ENCODE measurements at regions not wholly inside any gene's neighbourhood (a gene's known extent, or its start where the extent isn't known, plus 50 kb on each side); places are given as distances from the start of the nearest gene placed in this dataset.

DNA sequence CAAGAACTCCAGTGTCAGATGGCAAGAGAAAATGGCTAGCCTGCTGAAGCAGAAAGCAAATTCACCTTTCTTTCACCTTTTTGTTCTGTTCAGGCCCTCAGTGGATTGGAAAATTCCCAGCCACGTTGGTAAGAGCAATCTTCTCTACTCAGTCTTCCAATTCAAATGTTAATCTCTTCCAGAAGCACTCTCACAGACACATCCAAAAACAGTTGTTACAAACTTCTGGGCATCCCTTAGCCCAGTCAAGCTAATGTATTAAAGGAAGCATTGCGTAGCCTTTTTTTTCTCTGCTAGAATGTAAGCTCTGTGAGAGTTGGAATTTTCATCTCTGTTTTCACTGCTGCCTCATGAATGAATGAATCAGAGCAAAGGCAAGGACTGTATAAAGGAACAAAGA lies 109.2 kb upstream of the ROBO2 start:
- H3K4me3 ChIP-seq (ENCODE audit: low read length) = no peak overlapping the region
- TF ChIP-seq, protein P1, sequence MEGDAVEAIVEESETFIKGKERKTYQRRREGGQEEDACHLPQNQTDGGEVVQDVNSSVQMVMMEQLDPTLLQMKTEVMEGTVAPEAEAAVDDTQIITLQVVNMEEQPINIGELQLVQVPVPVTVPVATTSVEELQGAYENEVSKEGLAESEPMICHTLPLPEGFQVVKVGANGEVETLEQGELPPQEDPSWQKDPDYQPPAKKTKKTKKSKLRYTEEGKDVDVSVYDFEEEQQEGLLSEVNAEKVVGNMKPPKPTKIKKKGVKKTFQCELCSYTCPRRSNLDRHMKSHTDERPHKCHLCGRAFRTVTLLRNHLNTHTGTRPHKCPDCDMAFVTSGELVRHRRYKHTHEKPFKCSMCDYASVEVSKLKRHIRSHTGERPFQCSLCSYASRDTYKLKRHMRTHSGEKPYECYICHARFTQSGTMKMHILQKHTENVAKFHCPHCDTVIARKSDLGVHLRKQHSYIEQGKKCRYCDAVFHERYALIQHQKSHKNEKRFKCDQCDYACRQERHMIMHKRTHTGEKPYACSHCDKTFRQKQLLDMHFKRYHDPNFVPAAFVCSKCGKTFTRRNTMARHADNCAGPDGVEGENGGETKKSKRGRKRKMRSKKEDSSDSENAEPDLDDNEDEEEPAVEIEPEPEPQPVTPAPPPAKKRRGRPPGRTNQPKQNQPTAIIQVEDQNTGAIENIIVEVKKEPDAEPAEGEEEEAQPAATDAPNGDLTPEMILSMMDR (conservative IDR thresholded peaks at IDR 0.05; ENCODE audit: low read depth, low read length) = no peak
- DNase-seq (ENCODE audit: low read depth) = no peak

GRCh38 chr3:76933245-76933644 lies 106.7 kb upstream of the ROBO2 start:
- TF ChIP-seq, protein P1 (conservative IDR thresholded peaks at IDR 0.05; ENCODE audit: low read depth, low read length) = no peak
- DNase-seq (ENCODE audit: low read depth) = no peak
- no peak overlapping the region for H3K4me3 ChIP-seq (ENCODE audit: low read length)

DNA sequence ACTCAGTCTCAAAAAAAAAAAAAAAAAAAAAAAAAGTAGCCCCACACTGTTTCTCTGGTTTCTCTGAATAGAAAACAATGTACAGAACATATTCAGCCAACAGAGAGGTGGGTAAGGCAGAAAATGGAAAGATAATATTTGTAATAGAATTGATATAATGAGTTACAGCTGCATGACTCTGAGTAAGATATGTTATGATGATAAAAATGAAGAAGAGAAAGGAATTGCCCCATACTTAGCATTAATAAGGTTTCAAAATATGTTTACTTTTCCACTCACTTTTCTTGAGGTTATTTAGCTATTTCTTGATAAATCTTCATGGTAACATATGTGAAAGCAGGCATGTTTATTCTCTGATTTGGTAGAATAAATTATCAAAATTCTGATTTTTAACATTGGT lies 100.9 kb upstream of the ROBO2 start:
- no peak for DNase-seq (ENCODE audit: low read depth)
- TF ChIP-seq, protein P1 (conservative IDR thresholded peaks at IDR 0.05; ENCODE audit: low read depth, low read length) = no peak
- no peak overlapping the region for H3K4me3 ChIP-seq (ENCODE audit: low read length)

- TF ChIP-seq, protein P1 (conservative IDR thresholded peaks at IDR 0.05; ENCODE audit: low read depth, low read length) = no peak
- H3K4me3 ChIP-seq (ENCODE audit: low read length) = no peak overlapping the region
- no peak for DNase-seq (ENCODE audit: low read depth)
These were observed 99.6 kb upstream of the ROBO2 start for GRCh38 chr3:76940181-76940770.

- TF ChIP-seq, protein P1 (conservative IDR thresholded peaks at IDR 0.05; ENCODE audit: low read depth, low read length) = no peak
- DNase-seq (ENCODE audit: low read depth) = no peak
- no peak overlapping the region for H3K4me3 ChIP-seq (ENCODE audit: low read length)
These were observed 98.5 kb upstream of the ROBO2 start for GRCh38 chr3:76941376-76941775.

DNA sequence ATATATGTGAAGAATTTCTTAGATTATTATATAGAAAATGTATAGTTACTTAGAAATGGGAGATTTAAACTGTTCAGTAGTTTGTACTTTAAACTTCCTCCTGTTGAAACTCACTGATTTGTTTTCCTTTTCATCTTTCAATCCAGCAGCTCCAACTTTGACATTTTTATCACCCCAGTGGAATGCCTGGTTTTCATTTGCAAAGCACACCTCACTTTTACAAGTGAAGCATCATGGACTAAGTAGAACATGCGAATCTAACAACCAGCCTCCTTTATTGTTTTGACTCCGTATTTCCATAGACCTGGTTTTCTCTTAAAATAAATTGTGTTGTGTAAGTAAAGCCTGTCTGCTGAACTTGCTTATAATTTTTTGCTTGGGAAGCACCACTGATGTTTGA lies 97.8 kb upstream of the ROBO2 start:
- TF ChIP-seq, protein P1 (conservative IDR thresholded peaks at IDR 0.05; ENCODE audit: low read depth, low read length) = no peak
- no peak overlapping the region for H3K4me3 ChIP-seq (ENCODE audit: low read length)
- DNase-seq (ENCODE audit: low read depth) = no peak

DNA sequence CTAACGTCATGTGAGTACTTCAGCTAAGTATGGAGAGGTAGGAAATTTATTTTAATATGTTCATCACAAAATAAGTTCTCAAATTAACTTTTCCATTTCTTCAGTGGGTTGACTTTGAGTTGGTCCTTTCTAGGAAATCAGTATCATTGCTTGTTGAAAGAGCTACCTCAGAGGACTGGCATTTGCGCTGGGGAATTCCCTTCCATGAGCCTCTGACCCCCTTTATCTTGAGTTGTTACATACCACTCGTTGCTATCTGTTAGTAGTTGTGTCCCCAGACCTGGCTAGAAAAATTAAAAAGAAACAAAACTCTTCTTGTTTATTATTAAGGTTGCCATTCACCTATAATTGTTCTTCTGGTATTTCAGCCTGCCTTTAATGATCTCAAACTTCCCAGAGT lies 96.8 kb upstream of the ROBO2 start:
- TF ChIP-seq, protein P1 (conservative IDR thresholded peaks at IDR 0.05; ENCODE audit: low read depth, low read length) = no peak
- no peak overlapping the region for H3K4me3 ChIP-seq (ENCODE audit: low read length)
- DNase-seq (ENCODE audit: low read depth) = no peak
